Activated CD8-positive, alpha-beta memory T cell treated with anti-CD3 and anti-CD28 coated beads, Interleukin-2, amount 50 U/mL, for 4 hours (primary cell): ENCODE measurements at regions not wholly inside any gene's neighbourhood (a gene's known extent, or its start where the extent isn't known, plus 50 kb on each side); places are given as distances from the start of the nearest gene placed in this dataset.
"Not testable (repeated sequence)": the region's sequence is repeated elsewhere in the genome, so short reads cannot be mapped to it uniquely, and the experiment has no call there.

ENCODE experiments used
- DNase-seq: peaks from one replicate; pipeline ENCODE4 v3.0.0-alpha.2; 2020

GRCh38 chr5:148708854-148709253 is 54.5 kb upstream of the HTR4 start:
- no peak for DNase-seq

- DNase-seq, result no peak
These were observed 57.6 kb upstream of the HTR4 start for GRCh38 chr5:148711961-148712360.

- DNase-seq, result no peak
These were observed 59.6 kb upstream of the HTR4 start for GRCh38 chr5:148713735-148714508.

GRCh38 chr5:148716716-148717115 is 62.4 kb upstream of the HTR4 start:
- DNase-seq, result no peak

GRCh38 chr5:148717668-148718067 is 63.3 kb upstream of the HTR4 start:
- DNase-seq, result no peak

- DNase-seq, result no peak
These were observed 65.3 kb upstream of the HTR4 start for GRCh38 chr5:148719605-148720004.

- DNase-seq, result no peak
These were observed 65.9 kb upstream of the HTR4 start for GRCh38 chr5:148720257-148720656.

- no peak for DNase-seq
These were observed 68.8 kb upstream of the HTR4 start for GRCh38 chr5:148723143-148723542.

GRCh38 chr5:148725675-148726074 is 71.3 kb upstream of the HTR4 start:
- no peak for DNase-seq

GRCh38 chr5:148729182-148729581 is 74.9 kb upstream of the HTR4 start:
- DNase-seq, result no peak

GRCh38 chr5:148730270-148730669 is 75.9 kb upstream of the HTR4 start:
- no peak for DNase-seq

- peak; percentile 58 for DNase-seq
These were observed 76.9 kb upstream of the HTR4 start for GRCh38 chr5:148730942-148731898.

- no peak for DNase-seq
These were observed 78.4 kb upstream of the HTR4 start for GRCh38 chr5:148732692-148733091.

GRCh38 chr5:148733601-148734438 is 79.5 kb upstream of the HTR4 start:
- DNase-seq, result peak; percentile 69

GRCh38 chr5:148734518-148734917 is 80.2 kb upstream of the HTR4 start:
- no peak for DNase-seq

- no peak for DNase-seq
These were observed 81.0 kb upstream of the HTR4 start for GRCh38 chr5:148735301-148735835.

- no peak for DNase-seq
These were observed 84.7 kb upstream of the HTR4 start for GRCh38 chr5:148739023-148739422.

- no peak for DNase-seq
These were observed 85.2 kb upstream of the HTR4 start for GRCh38 chr5:148739524-148739923.

GRCh38 chr5:148740079-148740858 is 85.9 kb upstream of the HTR4 start:
- no peak for DNase-seq

GRCh38 chr5:148740966-148741742 is 85.3 kb upstream of the ADRB2 start:
- no peak for DNase-seq

GRCh38 chr5:148741766-148742165 is 84.6 kb upstream of the ADRB2 start:
- not testable (repeated sequence) for DNase-seq
